ENCODE measurements at regions not wholly inside any gene's neighbourhood (a gene's known extent, or its start where the extent isn't known, plus 50 kb on each side); places are given as distances from the start of the nearest gene placed in this dataset.

- no peak for TF ChIP-seq PPARA (CRISPR knock-in tag; IDR thresholded peaks at IDR 0.05; ENCODE audit: borderline replicate concordance)
- no peak for TF ChIP-seq GLIS3 (CRISPR knock-in tag; IDR thresholded peaks at IDR 0.05)
- no peak for TF ChIP-seq PATZ1 (CRISPR knock-in tag; IDR thresholded peaks at IDR 0.05; ENCODE audit: borderline replicate concordance)
- no peak for TF ChIP-seq ZFP3 (CRISPR knock-in tag; IDR thresholded peaks at IDR 0.05)
- TF ChIP-seq OSR1 (CRISPR knock-in tag; IDR thresholded peaks at IDR 0.05) = no peak
- TF ChIP-seq ZFP30 (CRISPR knock-in tag; IDR thresholded peaks at IDR 0.05) = no peak
- no peak for TF ChIP-seq RARB (CRISPR knock-in tag; IDR thresholded peaks at IDR 0.05)
- TF ChIP-seq CSDC2 (CRISPR knock-in tag; IDR thresholded peaks at IDR 0.05) = no peak
- TF ChIP-seq POU6F1 (CRISPR knock-in tag; IDR thresholded peaks at IDR 0.05; ENCODE audit: borderline replicate concordance, low read depth) = no peak
- TF ChIP-seq TSHZ2 (CRISPR knock-in tag; IDR thresholded peaks at IDR 0.05) = no peak
- no peak for TF ChIP-seq ARNTL (CRISPR knock-in tag; IDR thresholded peaks at IDR 0.05; ENCODE audit: borderline replicate concordance, low read depth)
- TF ChIP-seq ZNF8 (CRISPR knock-in tag; IDR thresholded peaks at IDR 0.05) = no peak
- no peak for TF ChIP-seq CSRNP3 (CRISPR knock-in tag; IDR thresholded peaks at IDR 0.05)
These were observed 244.5 kb upstream of the SUCLG2 start for GRCh38 chr3:67898916-67899315.

Data from SK-N-SH treated with all-trans-retinoic acid at 6 μM for 48 hours (cell line).